Stomach (tissue), 4 donors: ENCODE measurements at regions not wholly inside any gene's neighbourhood (a gene's known extent, or its start where the extent isn't known, plus 50 kb on each side); places are given as distances from the start of the nearest gene placed in this dataset.
"Not testable (repeated sequence)": the region's sequence is repeated elsewhere in the genome, so short reads cannot be mapped to it uniquely, and the experiment has no call there.

Experiments
- CTCF ChIP-seq, 7 experiments: fragments of 450-650 bp in 4 of 7; fragments of 200-600 bp in 3 of 7; sonication (generic) in 3 of 7; IDR thresholded peaks; one replicate each; pipeline ENCODE4 v1.5.1; 2016 to 2019; ENCODE audit warnings: antibody characterized with exemption in 7 of 7, control low read depth in 2 of 7, mild to moderate bottlenecking in 1 of 7
- POLR2A ChIP-seq, 4 donors: fragments of 450-650 bp; IDR thresholded peaks; one replicate each; pipeline ENCODE4 v1.6.1; 2016; ENCODE audit warnings: antibody characterized with exemption in 4 of 4, control low read depth in 2 of 4, mild to moderate bottlenecking in 1 of 4, moderate library complexity in 1 of 4

GRCh38 chr17:18574137-18574536 is 70.1 kb downstream of the TBC1D28 start:
- not testable (repeated sequence) for TF ChIP-seq CTCF, POLR2A (IDR thresholded peaks at IDR 0.05)
